Renal pelvis (tissue), 1 donor: ENCODE measurements at regions not wholly inside any gene's neighbourhood (a gene's known extent, or its start where the extent isn't known, plus 50 kb on each side); places are given as distances from the start of the nearest gene placed in this dataset.
"Not testable (repeated sequence)": the region's sequence is repeated elsewhere in the genome, so short reads cannot be mapped to it uniquely, and the experiment has no call there.

Experiments
- DNase-seq: peaks from one replicate; pipeline ENCODE4 v3.0.0-alpha.2; 2013

DNA sequence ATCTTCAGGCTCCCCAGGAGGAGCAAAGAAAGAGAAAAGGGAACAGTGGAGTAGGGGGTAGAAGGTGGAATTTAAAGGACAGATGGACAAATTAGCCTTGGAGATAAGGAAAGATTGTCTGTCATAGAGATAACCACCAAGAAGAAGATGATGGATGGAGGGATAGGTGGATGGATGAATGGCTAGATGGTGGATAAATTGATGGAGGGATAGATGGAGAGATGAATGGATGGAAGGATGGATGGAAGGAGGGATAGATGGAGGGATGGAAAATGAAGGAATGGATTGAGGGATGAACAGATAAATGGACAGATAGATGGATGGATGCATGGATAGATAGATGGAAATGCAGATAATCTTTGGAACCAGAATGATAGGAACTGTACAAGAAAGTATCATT is 102.8 kb downstream of the TNFAIP3 start:
- DNase-seq: no peak

DNA sequence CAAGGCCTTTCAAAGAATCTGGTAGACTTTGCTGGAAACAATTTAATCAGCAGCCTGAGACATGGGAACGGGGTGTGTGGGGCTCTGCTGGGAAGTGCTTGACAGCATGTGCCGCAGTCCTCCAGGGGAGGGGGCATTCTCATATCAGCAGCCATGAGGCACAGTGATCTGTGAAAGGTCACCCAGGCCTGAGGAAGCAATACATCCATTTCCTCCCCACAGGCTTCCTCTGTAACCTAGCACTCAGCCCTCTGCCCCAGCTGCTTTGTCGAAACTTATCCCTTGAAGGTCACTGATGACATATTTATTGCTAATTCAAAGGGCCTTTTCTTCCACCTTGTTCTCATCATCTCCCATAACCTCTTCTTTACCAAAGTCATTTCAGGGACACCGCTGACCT is 103.3 kb downstream of the TNFAIP3 start:
- DNase-seq: no peak

DNA sequence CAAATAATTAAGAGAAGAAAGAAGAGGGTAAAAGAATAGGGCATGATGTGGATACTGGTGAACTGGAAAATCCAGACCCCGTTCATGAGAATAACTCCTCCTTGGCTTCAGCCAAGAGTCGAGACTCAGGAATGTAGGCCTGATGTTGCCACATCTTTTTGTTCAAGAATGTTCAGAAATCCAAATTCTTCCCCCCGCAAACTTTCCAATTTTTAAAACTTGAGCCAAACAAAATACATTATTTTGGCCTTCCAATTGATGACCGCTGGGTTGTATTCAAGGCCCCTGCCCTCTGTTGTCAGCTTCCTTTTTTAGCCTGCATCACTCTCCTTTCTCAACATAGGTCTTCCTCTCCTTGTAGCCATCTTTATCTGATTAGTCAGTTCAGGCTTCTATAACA is 106.1 kb downstream of the TNFAIP3 start:
- no peak for DNase-seq

DNA sequence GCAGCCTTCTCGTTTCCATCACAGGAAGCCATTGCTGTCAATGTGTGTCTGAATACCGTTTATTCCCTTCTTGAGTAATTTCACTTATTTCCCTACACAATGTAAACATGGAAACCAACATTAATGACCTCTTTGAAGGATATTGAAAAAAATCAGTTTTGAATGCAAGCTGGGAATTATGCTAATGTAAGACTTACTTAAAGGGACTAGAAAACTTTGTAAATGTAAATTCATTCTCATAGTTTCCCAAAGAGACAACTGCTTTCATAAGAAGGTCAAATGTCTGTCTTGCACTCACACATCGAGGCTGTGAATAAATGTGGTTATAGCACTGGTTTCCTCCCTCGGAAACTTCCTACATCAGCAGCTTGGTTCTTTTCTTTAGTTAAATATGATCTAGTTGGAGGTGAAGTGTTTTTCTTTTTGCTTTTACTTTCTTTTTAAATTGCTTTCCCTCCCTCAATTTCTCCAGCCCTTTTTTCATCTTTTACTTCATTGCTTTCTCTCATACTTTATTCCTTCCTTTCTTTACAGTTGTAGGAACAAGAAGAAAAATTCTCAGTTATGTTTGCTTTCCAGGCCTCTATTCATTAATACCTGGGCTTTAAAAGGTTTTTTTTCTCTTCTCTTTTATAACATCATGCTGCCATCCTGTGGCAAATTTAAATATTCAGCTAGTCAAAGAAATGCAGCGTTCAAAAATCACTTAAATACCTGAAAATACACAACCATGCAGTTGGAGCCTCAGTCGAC is 108.3 kb downstream of the TNFAIP3 start:
- DNase-seq: no peak

DNA sequence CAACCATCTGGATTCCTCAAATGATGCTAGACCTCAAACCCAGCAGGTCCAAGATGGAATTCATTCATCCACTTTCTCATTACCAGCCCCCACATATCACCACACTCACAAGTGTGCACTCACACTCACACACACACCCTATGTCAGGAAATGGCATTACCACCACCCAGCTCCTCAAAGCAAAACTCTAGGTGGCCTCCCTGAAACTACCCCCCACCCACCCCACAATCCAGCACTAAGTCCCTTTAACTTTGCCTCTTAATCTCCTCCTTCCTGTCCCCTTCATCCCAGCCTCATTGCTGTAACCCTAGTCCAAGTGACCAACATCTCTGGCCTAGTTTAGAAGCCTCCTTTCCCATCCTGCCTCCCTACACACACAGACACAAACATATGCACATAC is 109.4 kb downstream of the TNFAIP3 start:
- no peak for DNase-seq

DNA sequence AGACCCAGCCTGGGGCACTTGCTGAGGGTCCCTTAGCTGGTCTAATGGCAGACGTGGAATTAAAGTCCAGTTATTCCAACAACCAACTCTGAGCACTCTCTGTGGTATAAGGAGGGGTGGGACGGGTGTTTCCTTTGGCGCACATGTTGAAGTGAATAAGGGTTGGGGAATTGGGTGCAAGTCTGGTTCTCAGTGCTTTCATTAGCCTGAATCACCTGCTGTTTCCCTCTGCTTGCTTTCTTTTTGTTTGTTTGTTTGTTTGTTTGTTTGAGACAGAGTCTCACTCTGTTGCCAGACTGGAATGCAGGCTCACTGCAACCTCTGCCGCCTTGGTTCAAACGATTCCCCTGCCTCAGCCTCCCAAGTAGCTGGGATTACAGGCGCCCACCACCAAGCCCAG is 110.1 kb downstream of the TNFAIP3 start:
- DNase-seq: no peak

DNA sequence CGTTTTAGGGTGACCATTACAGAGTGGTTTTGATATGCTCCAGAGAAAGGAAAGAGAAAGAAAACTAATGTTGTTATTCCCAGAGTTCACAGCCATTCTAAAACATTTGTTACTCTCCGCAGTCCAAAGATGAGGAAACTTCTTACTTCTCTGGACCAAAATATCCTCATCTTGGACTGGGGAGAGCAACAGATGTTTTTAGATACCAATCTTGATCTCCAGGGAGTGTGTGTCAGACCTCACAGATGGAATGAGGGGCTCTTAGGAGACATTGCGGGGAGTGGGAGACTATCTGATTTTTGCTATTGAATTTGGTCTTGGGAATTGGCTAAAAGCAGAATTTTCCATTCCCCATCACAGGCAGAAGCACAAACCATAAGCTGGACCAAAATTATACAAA is 110.8 kb downstream of the TNFAIP3 start:
- DNase-seq: no peak

DNA sequence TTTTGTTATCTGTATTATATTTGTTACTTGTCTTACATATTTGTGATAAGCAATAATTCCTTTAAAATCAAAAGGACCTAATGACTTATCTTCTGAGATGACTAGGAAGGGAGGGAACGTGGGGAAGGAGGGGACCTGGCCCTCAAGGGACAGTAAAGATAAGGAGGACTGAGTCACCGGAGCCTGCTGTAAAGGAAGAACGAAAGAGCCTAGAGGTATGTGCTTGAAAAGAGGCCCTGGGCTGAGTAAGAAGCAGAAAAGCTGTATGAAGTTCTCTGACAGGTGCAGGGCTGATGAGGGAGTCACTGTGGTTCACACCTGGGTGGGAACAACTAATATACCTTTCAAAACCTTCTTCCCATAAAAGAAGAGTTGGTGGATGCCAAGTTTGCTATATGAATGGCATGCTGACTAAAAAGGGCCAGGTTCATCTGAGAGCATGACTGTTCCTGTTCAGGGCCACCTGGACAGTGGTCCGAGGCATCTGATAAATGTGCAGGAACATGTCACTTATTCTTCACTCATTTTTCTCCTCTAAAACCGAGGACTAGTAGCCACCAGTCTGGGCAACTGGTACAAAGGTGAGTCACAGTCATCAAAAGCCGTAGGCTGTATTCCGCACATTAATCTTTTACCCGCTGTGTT is 111.3 kb downstream of the TNFAIP3 start:
- no peak for DNase-seq

DNA sequence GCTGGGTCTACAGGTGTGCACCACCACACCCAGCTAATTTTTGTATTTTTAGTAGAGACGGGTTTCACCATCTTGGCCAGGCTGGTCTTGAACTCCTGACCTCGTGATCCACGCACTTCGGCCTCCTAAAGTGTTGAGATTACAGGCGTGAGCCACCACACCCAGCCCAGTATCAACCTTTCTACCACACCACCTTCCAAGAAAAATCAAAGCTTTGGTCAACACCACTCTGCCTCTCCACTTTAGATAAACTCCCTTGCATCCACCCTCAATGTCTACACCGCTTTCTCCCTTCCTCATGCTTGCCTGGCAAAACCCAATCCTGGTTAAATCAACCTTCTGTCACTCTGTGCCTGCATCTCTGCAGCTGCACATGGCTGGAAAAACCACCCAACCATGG is 112.2 kb downstream of the TNFAIP3 start:
- not testable (repeated sequence) for DNase-seq

DNA sequence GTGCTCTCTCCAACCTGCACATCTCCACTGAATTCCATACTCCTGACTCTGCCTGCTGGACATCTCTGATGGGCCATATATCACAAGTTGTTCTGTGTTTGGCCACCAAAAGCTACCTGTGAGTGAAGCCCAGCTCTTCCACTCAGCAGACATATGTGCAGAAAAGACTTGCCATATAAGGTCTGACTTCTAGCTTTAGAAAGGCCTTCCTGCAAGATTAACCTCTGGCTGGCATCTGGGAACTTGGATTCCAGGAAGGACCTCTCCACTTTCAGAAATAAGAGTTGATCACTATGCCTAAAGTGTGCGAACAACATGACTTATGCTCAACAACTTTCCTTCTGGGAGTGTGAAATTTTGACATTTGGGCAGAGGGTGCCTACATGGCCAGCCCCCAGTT is 113.7 kb downstream of the TNFAIP3 start:
- no peak for DNase-seq

DNA sequence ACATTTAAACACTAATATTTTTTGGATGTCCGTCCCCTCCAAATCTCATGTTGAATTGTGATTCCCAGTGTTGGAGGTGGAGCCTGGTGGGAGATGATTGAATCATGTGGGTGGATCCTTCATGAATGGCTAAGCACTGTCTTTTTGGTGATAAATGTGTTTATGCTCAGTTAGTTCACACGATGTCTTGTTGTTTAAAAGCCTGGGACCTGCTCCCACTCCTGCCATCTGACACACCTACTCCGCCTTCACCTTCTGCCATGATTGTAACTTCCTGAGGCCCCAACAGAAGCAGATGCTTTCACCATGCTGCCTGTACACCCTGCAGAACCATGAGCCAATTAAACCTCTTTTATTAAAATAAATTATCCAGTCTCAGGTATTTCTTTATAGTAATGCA is 114.7 kb downstream of the TNFAIP3 start:
- DNase-seq: no peak

DNA sequence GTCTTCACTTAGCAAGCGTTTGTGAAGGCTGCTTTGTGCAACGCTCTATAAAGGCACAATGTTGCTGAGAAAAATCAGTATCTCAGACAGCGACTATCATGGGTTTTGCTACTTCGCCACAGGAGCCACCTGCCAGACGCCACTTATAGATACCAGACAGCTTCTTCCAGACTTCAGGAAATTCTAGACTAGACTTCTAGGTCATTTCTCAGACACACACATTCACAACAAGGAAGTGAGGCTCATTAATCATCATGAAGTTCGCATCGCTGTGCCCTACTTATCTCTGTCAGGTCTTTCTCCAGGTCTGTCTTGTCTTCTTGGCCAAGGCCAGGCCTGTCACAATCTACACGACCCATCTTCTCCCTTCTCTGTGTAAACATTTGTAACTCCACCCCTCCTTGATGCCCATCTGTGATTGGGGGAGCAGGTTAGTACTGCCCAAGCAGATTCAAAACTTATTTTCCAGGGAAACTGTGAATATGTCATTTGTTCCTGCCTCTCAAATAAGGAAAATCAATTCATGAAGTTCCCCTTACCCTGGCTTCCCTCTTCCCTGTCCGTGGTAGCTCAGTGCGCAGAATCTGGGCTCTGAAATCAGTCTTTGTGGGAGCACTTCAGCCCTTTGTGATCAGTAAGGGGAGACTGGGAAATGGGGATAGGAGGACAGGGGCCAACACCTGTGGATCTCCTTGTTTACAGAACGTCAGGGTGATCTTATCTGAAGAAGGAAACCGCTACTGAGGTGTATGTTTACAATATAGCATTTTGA is 115.5 kb downstream of the TNFAIP3 start:
- no peak for DNase-seq

DNA sequence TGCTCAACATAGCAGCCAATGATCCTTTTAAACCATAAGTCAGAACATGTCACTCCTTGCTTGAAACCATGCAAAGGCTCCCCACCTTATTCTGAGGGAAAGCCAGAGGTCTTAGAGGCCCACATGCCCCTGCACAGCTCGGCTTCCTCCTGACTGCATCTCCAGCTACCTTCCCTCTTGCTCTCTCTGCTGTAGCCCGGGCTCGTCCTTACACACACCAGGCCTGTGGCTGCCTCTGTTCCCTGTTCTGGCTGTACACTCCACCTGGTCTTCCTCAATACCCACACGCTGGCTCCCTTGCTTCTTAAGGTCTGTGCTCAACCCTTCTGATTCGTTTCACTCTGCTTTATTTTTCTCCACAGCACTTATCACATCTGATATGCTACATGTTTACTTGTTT is 116.2 kb downstream of the TNFAIP3 start:
- DNase-seq: no peak

DNA sequence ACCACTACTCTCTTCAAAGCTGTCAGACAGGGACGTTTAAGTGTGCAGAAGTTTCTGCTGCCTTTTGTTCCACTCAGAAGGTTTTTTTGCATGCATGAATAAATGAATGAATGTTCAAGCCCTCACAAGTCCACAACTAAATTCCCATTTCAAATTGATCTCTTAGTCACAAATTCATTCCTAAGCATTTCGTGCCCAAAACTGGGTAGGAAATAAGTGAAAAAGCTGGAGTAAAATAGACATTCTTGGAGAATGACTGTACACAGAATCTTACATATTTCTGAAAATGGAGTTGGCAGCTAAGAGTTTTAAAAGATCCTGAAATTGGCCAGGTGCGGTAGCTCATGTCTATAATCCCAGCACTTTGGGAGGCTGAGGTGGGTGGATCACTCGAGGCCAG is 117.6 kb downstream of the PERP start:
- no peak for DNase-seq

DNA sequence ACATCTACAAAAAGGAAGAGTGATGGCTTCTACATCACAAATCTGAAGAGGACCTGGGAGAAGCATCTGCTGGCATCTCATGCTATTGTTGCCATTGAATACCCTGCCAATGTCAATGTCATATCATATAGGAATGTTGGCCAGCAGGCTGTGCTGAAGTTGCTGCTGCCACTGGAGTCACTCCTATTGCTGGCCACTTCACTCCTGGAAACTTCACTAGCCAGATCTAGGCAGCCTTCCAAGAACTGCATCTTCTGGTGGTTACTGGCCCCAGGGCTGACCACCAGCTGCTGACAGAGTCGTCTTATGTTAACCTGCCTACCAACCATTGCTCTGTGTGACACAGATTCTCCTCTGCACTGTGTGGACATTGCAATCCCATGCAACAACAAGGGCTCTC is 111.8 kb downstream of the PERP start:
- DNase-seq: no peak

DNA sequence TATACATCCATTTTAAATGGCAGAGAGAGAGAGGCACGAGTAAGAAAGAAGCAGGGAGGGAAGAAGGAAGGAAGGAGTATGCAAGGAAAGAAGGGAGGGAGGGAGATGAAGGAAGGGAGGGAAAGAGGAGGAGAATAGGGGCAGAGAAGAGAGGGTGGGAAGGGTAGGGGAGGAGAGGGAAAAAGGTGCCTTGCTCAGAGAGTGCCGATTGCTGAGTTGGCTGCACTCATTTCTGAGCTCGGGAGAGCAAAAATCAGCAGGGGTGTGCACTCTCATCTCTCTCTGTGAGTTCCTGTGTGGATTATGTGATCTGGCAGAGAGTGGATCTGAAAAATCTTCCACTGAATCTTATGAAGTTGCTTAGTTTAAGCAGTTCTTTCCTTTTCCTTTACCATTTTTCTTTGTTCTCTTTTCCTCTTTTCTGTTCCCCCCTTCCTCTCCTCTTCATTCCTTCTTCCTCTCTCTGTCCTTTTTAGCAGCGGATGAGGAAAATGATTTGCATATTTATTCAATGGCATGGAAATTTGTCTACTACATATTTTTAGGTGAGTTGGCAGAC is 108.7 kb downstream of the PERP start:
- no peak for DNase-seq

DNA sequence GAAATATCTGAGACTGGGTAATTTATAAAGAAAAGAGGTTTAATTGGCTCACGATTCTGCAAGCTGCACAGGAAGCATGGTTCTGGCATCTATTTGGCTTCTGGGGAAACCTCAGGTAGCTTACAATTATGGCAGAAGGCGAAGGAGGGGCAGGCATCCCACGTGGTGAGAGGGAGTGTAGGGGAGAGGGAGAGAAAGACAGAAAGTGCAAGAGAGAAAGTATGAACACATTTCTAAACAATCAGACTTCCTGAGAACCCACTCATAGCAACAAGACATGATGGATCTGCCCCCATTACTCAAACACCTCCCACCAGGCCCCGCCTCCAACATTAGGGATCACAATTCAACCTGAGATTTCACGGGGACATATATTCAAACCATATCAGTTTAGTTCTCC is 107.4 kb downstream of the PERP start:
- DNase-seq: no peak

DNA sequence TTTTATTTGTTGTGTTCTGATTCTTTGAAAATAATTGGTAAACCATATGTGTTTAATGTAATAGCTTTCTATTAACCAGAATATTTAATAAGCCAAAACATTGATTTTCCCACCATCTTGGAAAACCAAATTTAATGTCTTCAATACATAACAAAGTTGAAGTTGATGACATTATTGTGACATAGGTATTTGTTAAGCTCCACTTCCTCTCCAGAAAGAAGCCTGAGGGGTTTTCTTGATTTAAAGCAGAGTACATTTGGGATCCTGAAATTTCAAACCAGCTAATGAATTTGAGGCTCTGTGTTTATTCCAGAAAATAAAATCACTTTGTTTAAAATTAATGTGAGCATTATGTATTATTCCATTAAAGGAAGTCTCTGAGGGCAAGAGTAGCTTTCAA is 106.3 kb downstream of the PERP start:
- no peak for DNase-seq

DNA sequence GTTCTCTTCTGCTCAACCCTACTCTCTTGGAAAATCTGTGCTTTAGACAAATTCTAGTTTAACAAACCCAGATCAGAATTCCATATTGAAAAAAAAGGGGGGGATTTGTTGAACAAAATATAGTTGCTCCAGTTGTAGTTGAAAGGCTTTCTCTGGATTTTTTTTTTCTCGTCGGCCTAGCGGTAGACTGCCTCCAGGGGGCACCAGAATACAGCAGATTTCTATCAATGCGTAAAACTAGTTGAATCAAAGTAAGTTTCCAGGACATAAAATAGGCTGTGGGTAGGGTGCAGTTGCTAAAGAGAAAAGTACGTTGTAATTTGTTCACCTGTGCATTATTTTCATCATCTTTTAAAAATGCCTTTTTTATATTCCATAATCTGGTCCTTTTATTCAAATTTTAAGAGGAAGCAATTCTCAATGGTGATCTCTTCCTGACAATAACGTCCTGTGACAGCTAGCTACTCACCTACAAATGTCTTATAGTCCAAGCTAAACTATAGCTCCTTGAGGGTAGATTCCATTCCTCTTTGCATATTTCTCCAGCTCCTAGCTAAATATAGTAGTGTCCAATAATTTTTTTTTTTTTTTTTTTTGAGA is 105.4 kb downstream of the PERP start:
- peak; percentile 46 for DNase-seq

DNA sequence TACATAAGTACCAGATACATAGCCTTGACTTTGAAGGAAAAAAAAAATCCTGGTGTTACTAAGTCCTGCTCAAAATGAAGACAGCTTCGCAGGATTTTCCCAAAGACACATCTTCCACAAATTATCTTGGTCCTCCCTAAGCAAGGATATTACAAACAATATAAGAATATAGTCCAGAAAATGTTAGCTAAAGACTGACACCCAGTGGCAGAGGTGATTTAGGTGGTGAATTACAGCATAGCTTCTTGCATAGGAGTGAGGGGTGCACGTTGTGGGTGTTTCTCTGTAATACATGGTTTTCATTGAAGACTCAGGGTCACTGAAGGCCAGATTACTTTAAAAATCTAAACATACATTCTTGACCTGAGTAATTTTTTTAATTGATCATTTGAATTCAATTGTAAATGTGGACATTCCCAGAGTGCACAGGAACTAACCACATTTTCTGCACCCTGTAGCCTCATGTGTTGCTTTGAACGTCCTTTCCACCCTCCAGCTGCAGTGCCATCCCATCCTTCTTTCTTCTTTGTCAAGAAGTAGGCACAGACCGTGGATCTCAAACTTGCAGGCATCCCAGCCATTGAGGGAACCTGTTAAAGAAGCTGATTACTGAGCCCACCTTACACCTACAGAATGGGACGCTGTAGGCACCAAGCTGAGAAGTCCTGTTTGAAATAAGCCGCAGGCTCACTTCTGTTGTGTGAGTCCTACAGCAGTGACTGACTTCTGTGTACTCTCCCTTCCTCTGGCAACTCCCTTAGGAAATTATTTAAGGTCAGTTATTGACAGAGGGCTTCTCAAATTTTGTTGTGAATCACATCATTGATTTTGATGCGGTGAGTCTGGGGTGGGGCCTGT is 102.6 kb downstream of the PERP start:
- DNase-seq: peak; percentile 8

DNA sequence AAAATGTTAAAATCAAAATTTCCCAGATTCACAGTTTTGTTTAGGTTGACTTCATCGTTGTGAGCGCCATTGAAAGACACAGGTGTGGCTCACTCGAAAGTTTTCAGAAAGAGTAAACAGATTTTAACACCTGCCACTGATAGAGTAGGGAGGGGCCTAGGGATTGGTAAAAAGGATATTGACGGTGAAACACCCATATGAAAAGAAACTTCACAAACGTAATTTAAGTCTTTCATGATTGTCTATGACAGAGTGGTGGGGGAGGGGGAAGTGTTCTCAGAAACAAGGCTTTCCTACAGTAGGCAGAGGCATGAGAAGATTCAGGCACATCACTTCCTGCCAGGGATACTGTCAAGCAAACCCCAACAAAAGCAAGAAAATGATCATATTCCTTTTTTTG is 101.4 kb downstream of the PERP start:
- DNase-seq: no peak
